ENCODE measurements at regions not wholly inside any gene's neighbourhood (a gene's known extent, or its start where the extent isn't known, plus 50 kb on each side); places are given as distances from the start of the nearest gene placed in this dataset.

GRCh38 chr14:98369344-98369743, 902.7 kb downstream of the BCL11B start:
- TF ChIP-seq TAF1 (IDR thresholded peaks at IDR 0.05; ENCODE audit: low read depth, low read length) (no peak), POLR2AphosphoS5 (IDR thresholded peaks at IDR 0.05; ENCODE audit: low read depth, low read length) (no peak), POLR2A (IDR thresholded peaks at IDR 0.05; ENCODE audit: low read depth, low read length) (no peak), POU2F2 (IDR thresholded peaks at IDR 0.05; ENCODE audit: low read depth, low read length) (no peak), SPI1 (IDR thresholded peaks at IDR 0.05; ENCODE audit: low read depth, low read length) (no peak), PAX5 (IDR thresholded peaks at IDR 0.05; ENCODE audit: insufficient read depth, low read length, severe bottlenecking) (no peak)

Data from GM12891 (cell line).